Upper lobe of left lung (tissue), 4 donors: ENCODE measurements at regions not wholly inside any gene's neighbourhood (a gene's known extent, or its start where the extent isn't known, plus 50 kb on each side); places are given as distances from the start of the nearest gene placed in this dataset.

ENCODE experiments used
- CTCF ChIP-seq, 6 experiments: fragments of 450-650 bp in 4 of 6; fragments of 200-600 bp in 2 of 6; sonication (generic) in 2 of 6; IDR thresholded peaks; one replicate each; pipeline ENCODE4 v1.5.1; 2016 to 2019; ENCODE audit warnings: antibody characterized with exemption in 6 of 6
- EP300 ChIP-seq, 4 donors: sonication (generic); formaldehyde crosslinking; IDR thresholded peaks; one replicate each; pipeline ENCODE4 v1.5.1; 2017; ENCODE audit warnings: antibody characterized with exemption in 4 of 4, control low read depth in 2 of 4

GRCh38 chr16:86891121-86891520, 312.8 kb downstream of the FOXL1 start:
- TF ChIP-seq CTCF (IDR thresholded peaks at IDR 0.05): no peak
- TF ChIP-seq EP300 (IDR thresholded peaks at IDR 0.05): no peak
